Small intestine (tissue), 7 donors: ENCODE measurements at regions not wholly inside any gene's neighbourhood (a gene's known extent, or its start where the extent isn't known, plus 50 kb on each side); places are given as distances from the start of the nearest gene placed in this dataset.
"Not testable (repeated sequence)": the region's sequence is repeated elsewhere in the genome, so short reads cannot be mapped to it uniquely, and the experiment has no call there.

ENCODE experiments used
- DNase-seq, 2 donors: peaks; one replicate each; pipeline versions ENCODE4 v3.0.0 to v3.0.0-alpha.2; 2013
- FAIRE-seq: peaks from 2 replicates; lab custom pipeline; 2012; peaks lifted over from hg19 to GRCh38; lab: Jason Lieb, UNC
- H3K27ac ChIP-seq, 3 donors: one replicate each; pipeline ENCODE4 v1.5.1; 2013; ENCODE audit warnings: low read length in 2 of 3, mild to moderate bottlenecking in 2 of 3, control low read depth in 1 of 3, inconsistent platforms in 1 of 3, low read depth in 1 of 3, moderate library complexity in 1 of 3
- H3K27me3 ChIP-seq, 3 donors: one replicate each; pipeline ENCODE4 v1.6.1; 2013; ENCODE audit warnings: low read length in 3 of 3, inconsistent platforms in 1 of 3; ENCODE audit not compliant: control insufficient read depth in 3 of 3, insufficient read depth in 3 of 3
- H3K36me3 ChIP-seq, 3 donors: one replicate each; pipeline ENCODE4 v1.6.1; 2013; ENCODE audit warnings: low read length in 3 of 3, inconsistent platforms in 1 of 3, low read depth in 1 of 3, mild to moderate bottlenecking in 1 of 3, moderate library complexity in 1 of 3; ENCODE audit not compliant: control insufficient read depth in 3 of 3, insufficient read depth in 2 of 3
- H3K4me1 ChIP-seq, 3 donors: one replicate each; pipeline ENCODE4 v1.6.1; 2013; ENCODE audit warnings: low read length in 2 of 3, inconsistent platforms in 1 of 3, low read depth in 1 of 3, mild to moderate bottlenecking in 1 of 3, moderate library complexity in 1 of 3; ENCODE audit not compliant: control insufficient read depth in 3 of 3, insufficient read depth in 2 of 3
- H3K4me3 ChIP-seq, 3 donors: one replicate each; pipeline ENCODE4 v1.5.1; 2013; ENCODE audit warnings: low read length in 3 of 3, control low read depth in 1 of 3, inconsistent platforms in 1 of 3, low read depth in 1 of 3, mild to moderate bottlenecking in 1 of 3, moderate library complexity in 1 of 3
- H3K9me3 ChIP-seq, 2 donors: one replicate each; pipeline ENCODE4 v1.6.1; 2013; ENCODE audit warnings: low read depth in 1 of 2, low read length in 1 of 2; ENCODE audit not compliant: control insufficient read depth in 2 of 2, insufficient read depth in 1 of 2
- WGBS, 3 donors: extraction: QIAGEN DNeasy Blood & Tissue Kit; methylation state at CpG; one replicate each; pipeline ENCODE4 v1.1.7; 2013; 5-methylcytosine and 5-hydroxymethylcytosine counted together
- donor health status: healthy with polysubstance abuse.
- donor health status: control.
- donor health status: control.
- donor health status: Bipolar disorder and iron deficiency.
- donor health status: healthy.

GRCh38 chr16:65815707-65816106 lies 550.8 kb upstream of the CDH5 start:
- Histone ChIP-seq H3K36me3 (no peaks in the 10 kb centered on the region), H3K9me3 (no peaks in the 10 kb centered on the region), H3K27me3 (no peaks in the 10 kb centered on the region), H3K27ac (no peak overlapping the region), H3K4me3 (no peak overlapping the region), H3K4me1 (no peaks in the 10 kb centered on the region)
- 16 to 72% (median 24%) methylated on average over 1 of the region's 1 CpG for WGBS, 3 donors
- DNase-seq (no peak), FAIRE-seq (no peak)

- H3K9me3 ChIP-seq, H3K4me3 ChIP-seq, FAIRE-seq, DNase-seq, H3K27ac ChIP-seq, H3K4me1 ChIP-seq, H3K27me3 ChIP-seq, H3K36me3 ChIP-seq: not testable (repeated sequence)
- 72 to 84% (median 83%) methylated on average over 7 of the region's 7 CpGs for WGBS, 3 donors
Measured at GRCh38 chr16:65813879-65814278, 552.6 kb upstream of the CDH5 start.

GRCh38 chr16:65809627-65810026 lies 556.9 kb upstream of the CDH5 start:
- WGBS, 3 donors = 49 to 66% (median 66%) methylated on average over 8 of the region's 8 CpGs
- H3K4me3 ChIP-seq = no peak overlapping the region
- H3K27me3 ChIP-seq = no peaks in the 10 kb centered on the region
- H3K27ac ChIP-seq = no peak overlapping the region
- no peaks in the 10 kb centered on the region for H3K36me3 ChIP-seq
- no peaks in the 10 kb centered on the region for H3K4me1 ChIP-seq
- FAIRE-seq (no peak), DNase-seq (no peak)
- H3K9me3 ChIP-seq = no peaks in the 10 kb centered on the region

GRCh38 chr16:65808790-65809189 lies 557.7 kb upstream of the CDH5 start:
- 77 to 86% (median 82%) methylated on average over 4 of the region's 4 CpGs for WGBS, 3 donors
- Histone ChIP-seq H3K4me1 (no peaks in the 10 kb centered on the region), H3K36me3 (no peaks in the 10 kb centered on the region), H3K27ac (no peak overlapping the region), H3K27me3 (no peaks in the 10 kb centered on the region), H3K9me3 (no peaks in the 10 kb centered on the region), H3K4me3 (no peak overlapping the region)
- FAIRE-seq = no peak
- no peak for DNase-seq

GRCh38 chr16:65807858-65808257 lies 558.6 kb upstream of the CDH5 start:
- 77 to 78% (median 77%) methylated on average over 1 of the region's 1 CpG for WGBS, 3 donors
- Histone ChIP-seq H3K4me3 (no peak overlapping the region), H3K36me3 (no peaks in the 10 kb centered on the region), H3K27ac (no peak overlapping the region), H3K9me3 (no peaks in the 10 kb centered on the region), H3K4me1 (no peaks in the 10 kb centered on the region), H3K27me3 (no peaks in the 10 kb centered on the region)
- FAIRE-seq (no peak), DNase-seq (no peak)

GRCh38 chr16:65805704-65806103 lies 560.8 kb upstream of the CDH5 start:
- not testable (repeated sequence) for DNase-seq, FAIRE-seq

GRCh38 chr16:65796481-65796880 lies 570.0 kb upstream of the CDH5 start:
- 43 to 50% (median 50%) methylated on average over 3 of the region's 3 CpGs for WGBS, 3 donors
- no peak overlapping the region for H3K27ac ChIP-seq
- no peaks in the 10 kb centered on the region for H3K27me3 ChIP-seq
- FAIRE-seq = no peak
- H3K36me3 ChIP-seq = no peaks in the 10 kb centered on the region
- no peaks in the 10 kb centered on the region for H3K9me3 ChIP-seq
- H3K4me1 ChIP-seq = no peaks in the 10 kb centered on the region
- DNase-seq = no peak
- no peak overlapping the region for H3K4me3 ChIP-seq

More at GRCh38 chr16:65805704-65806103, 560.8 kb upstream of the CDH5 start:
- not testable (repeated sequence) for H3K27me3 ChIP-seq, H3K36me3 ChIP-seq, H3K4me1 ChIP-seq, H3K9me3 ChIP-seq, H3K27ac ChIP-seq, H3K4me3 ChIP-seq

- H3K36me3 ChIP-seq = no peaks in the 10 kb centered on the region
- no peak overlapping the region for H3K27ac ChIP-seq
- H3K4me1 ChIP-seq = no peaks in the 10 kb centered on the region
- H3K4me3 ChIP-seq = no peak overlapping the region
- H3K27me3 ChIP-seq = no peaks in the 10 kb centered on the region
- 16 to 41% (median 17%) methylated on average over 1 of the region's 1 CpG for WGBS, 3 donors
- DNase-seq (no peak), FAIRE-seq (no peak)
- no peaks in the 10 kb centered on the region for H3K9me3 ChIP-seq
Measured at GRCh38 chr16:65794973-65795372, 571.5 kb upstream of the CDH5 start.

GRCh38 chr16:65793781-65794180 lies 572.7 kb upstream of the CDH5 start:
- no peak for FAIRE-seq
- H3K9me3 ChIP-seq = no peaks in the 10 kb centered on the region

More at GRCh38 chr16:65793781-65794180, 572.7 kb upstream of the CDH5 start:
- H3K4me3 ChIP-seq = no peak overlapping the region
- H3K36me3 ChIP-seq = no peaks in the 10 kb centered on the region
- H3K4me1 ChIP-seq = no peaks in the 10 kb centered on the region
- H3K27me3 ChIP-seq = no peaks in the 10 kb centered on the region
- no peak for DNase-seq
- WGBS, 3 donors = 69 to 79% (median 76%) methylated on average over 3 of the region's 3 CpGs
- no peak overlapping the region for H3K27ac ChIP-seq
